HepG2 (cell line): ENCODE measurements at regions not wholly inside any gene's neighbourhood (a gene's known extent, or its start where the extent isn't known, plus 50 kb on each side); places are given as distances from the start of the nearest gene placed in this dataset.

Experiments used
- ATAC-seq: fragments of 200-7000 bp; cut with Tn5 transposase; 3 replicates; pipeline ENCODE4 v1.9.1; 2020; ENCODE audit warnings: mild to moderate bottlenecking, moderate library complexity
- BruUV-seq: library from RNA; stranded (reverse); fragments of 400-500 nt; replicated peaks from 2 replicates; lab custom pipeline; 2021; lab: Mats Ljungman, UMichigan
- CTCF ChIA-PET: fragments of 300-600 bp; formaldehyde crosslinking; extraction: SDS; loops from one replicate; lab custom pipeline; 2021; ENCODE audit warnings: low total read pairs, inconsistent platforms, low intra/inter-chr PET ratio; lab: Yijun Ruan, JAX
- POLR2A ChIA-PET: fragments of 350-600 bp; sonication (Branson Sonifier 250); formaldehyde crosslinking; loops from one replicate; lab custom pipeline; 2020; ENCODE audit warnings: antibody characterized with exemption, inconsistent platforms; lab: Yijun Ruan, JAX
- DNase-seq: peaks from one replicate; pipeline ENCODE4 v3.0.0-alpha.2; 2015; ENCODE audit warnings: low spot score
- FAIRE-seq: peaks from 3 replicates; lab custom pipeline; 2011; peaks lifted over from hg19 to GRCh38; lab: Jason Lieb, UNC
- H2AFZ ChIP-seq: one replicate; pipeline ENCODE4 v1.6.1; 2011; ENCODE audit warnings: low read length, inconsistent platforms
- H3K27ac ChIP-seq: fragments of 300-600 bp; 3 replicates; pipeline ENCODE4 v1.8.0; 2011; ENCODE audit warnings: mixed run types, mild to moderate bottlenecking, mixed read lengths, low read length, inconsistent platforms; ENCODE audit not compliant: insufficient read depth; ENCODE audit errors: extremely low read length
- H3K27me3 ChIP-seq, 2 experiments: fragments of 200-600 bp in 1 of 2; 2 replicates in 1 of 2; 3 replicates in 1 of 2; pipeline versions ENCODE4 v1.6.0 to v1.8.0; 2011; ENCODE audit warnings: low read length in 2 of 2, mild to moderate bottlenecking in 2 of 2, moderate library complexity in 2 of 2, inconsistent platforms in 1 of 2; ENCODE audit not compliant: insufficient read depth in 2 of 2, control insufficient read depth in 1 of 2
- H3K36me3 ChIP-seq, 2 experiments: fragments of 200-600 bp in 1 of 2; replicated peaks in 1 of 2; 2 replicates in 1 of 2; 3 replicates in 1 of 2; pipeline versions ENCODE4 v1.5.1 to v1.8.0; 2011; ENCODE audit warnings: low read length in 2 of 2, inconsistent platforms in 1 of 2; ENCODE audit not compliant: insufficient read depth in 2 of 2, control insufficient read depth in 1 of 2
- H3K4me1 ChIP-seq: 2 replicates; pipeline ENCODE4 v1.5.1; 2012; ENCODE audit warnings: low read length, inconsistent platforms; ENCODE audit not compliant: insufficient read depth
- H3K4me2 ChIP-seq: 2 replicates; pipeline ENCODE4 v1.6.0; 2011; ENCODE audit warnings: low read depth, low read length, inconsistent platforms
- H3K4me3 ChIP-seq, 3 experiments: fragments of 200-600 bp in 1 of 3; sonication (generic), shearing (Covaris generic) in 1 of 3; replicated peaks in 1 of 3; 2 replicates each; pipeline ENCODE4 v1.5.1; 2011 to 2016; ENCODE audit warnings: low read length in 3 of 3, inconsistent platforms in 2 of 3, low read depth in 2 of 3, mild to moderate bottlenecking in 2 of 3, control low read depth in 1 of 3, mixed read lengths in 1 of 3; ENCODE audit not compliant: insufficient read depth in 1 of 3
- H3K79me2 ChIP-seq: one replicate; pipeline ENCODE4 v1.6.1; 2011; ENCODE audit warnings: low read length, inconsistent platforms; ENCODE audit not compliant: insufficient read depth
- H3K9ac ChIP-seq: 2 replicates; pipeline ENCODE4 v1.6.0; 2011; ENCODE audit warnings: mild to moderate bottlenecking, low read depth, low read length, inconsistent platforms; ENCODE audit not compliant: insufficient read depth
- H3K9me3 ChIP-seq: 2 replicates; pipeline ENCODE4 v1.5.1; 2012; ENCODE audit warnings: mild to moderate bottlenecking, low read length
- H4K20me1 ChIP-seq: 2 replicates; pipeline ENCODE4 v1.6.0; 2011; ENCODE audit warnings: inconsistent platforms, mild to moderate bottlenecking, low read length, moderate library complexity; ENCODE audit not compliant: insufficient read depth
- BRF2 ChIP-seq: sonication (generic); formaldehyde crosslinking; IDR thresholded peaks from 2 replicates; pipeline ENCODE4 v1.8.1; 2022; ENCODE audit warnings: mild to moderate bottlenecking, missing genetic modification reagents
- CTCF ChIP-seq: sonication (generic); formaldehyde crosslinking; IDR thresholded peaks from 2 replicates; pipeline ENCODE4 v1.5.0; 2020; ENCODE audit warnings: mild to moderate bottlenecking, missing genetic modification reagents, moderate library complexity
- DMAP1 ChIP-seq: IDR thresholded peaks from 2 replicates; pipeline ENCODE4 v1.6.1; 2016
- ETV6 ChIP-seq: sonication (generic); formaldehyde crosslinking; conservative IDR thresholded peaks from 2 replicates; pipeline ENCODE4 v1.4.0; 2020; ENCODE audit warnings: missing genetic modification reagents
- HOXA7 ChIP-seq: sonication (generic); formaldehyde crosslinking; IDR thresholded peaks from 2 replicates; pipeline ENCODE4 v1.8.1; 2022; ENCODE audit warnings: mild to moderate bottlenecking, missing genetic modification reagents, moderate library complexity
- KLF13 ChIP-seq: sonication (generic); formaldehyde crosslinking; IDR thresholded peaks from 2 replicates; pipeline ENCODE4 v1.4.0; 2020; ENCODE audit warnings: mild to moderate bottlenecking, missing genetic modification reagents
- MATR3 ChIP-seq: sonication (generic); formaldehyde crosslinking; IDR thresholded peaks from 2 replicates; pipeline ENCODE4 v1.4.0; 2020; ENCODE audit warnings: missing genetic modification reagents
- MNT ChIP-seq: fragments of 450-650 bp; IDR thresholded peaks from 2 replicates; pipeline ENCODE4 v1.6.1; 2016
- PCBP1 ChIP-seq: fragments of 200-400 bp; formaldehyde crosslinking; IDR thresholded peaks from 2 replicates; pipeline ENCODE4 v1.6.1; 2017; ENCODE audit warnings: mild to moderate bottlenecking, low read depth, low read length, borderline replicate concordance
- SCMH1 ChIP-seq: sonication (generic); formaldehyde crosslinking; IDR thresholded peaks from 2 replicates; pipeline ENCODE4 v1.9.0; 2021; ENCODE audit warnings: missing genetic modification reagents, mild to moderate bottlenecking, borderline replicate concordance
- ZBTB25 ChIP-seq: IDR thresholded peaks from 2 replicates; pipeline ENCODE4 v1.6.1; 2018; ENCODE audit warnings: missing genetic modification reagents
- ZFX ChIP-seq: sonication (generic); formaldehyde crosslinking; IDR thresholded peaks from 2 replicates; pipeline ENCODE4 v1.4.0; 2020; ENCODE audit warnings: mild to moderate bottlenecking, low read depth, missing genetic modification reagents, moderate library complexity
- ZNF496 ChIP-seq: sonication (generic); formaldehyde crosslinking; IDR thresholded peaks from 2 replicates; pipeline ENCODE4 v1.8.1; 2023; ENCODE audit warnings: mild to moderate bottlenecking, moderate library complexity, missing genetic modification reagents; ENCODE audit not compliant: insufficient replicate concordance
- ZNF549 ChIP-seq: sonication (generic); formaldehyde crosslinking; IDR thresholded peaks from 2 replicates; pipeline ENCODE4 v1.5.0; 2020; ENCODE audit warnings: missing genetic modification reagents
- WGBS: methylation state at CpG from one replicate; pipeline ENCODE4 v1.1.6; 2017; ENCODE audit warnings: low lambda C conversion rate; 5-methylcytosine and 5-hydroxymethylcytosine counted together
- in situ Hi-C: cut with HindIII; loops from 2 replicates; pipeline ENCODE4 v1.10.0; 2017; ENCODE audit warnings: low pct_unique_long_range_greater_than_20kb; ENCODE audit not compliant: extremely low pct_ligation_motif_present
- intact Hi-C: fragments of 100-400 bp; cut with micrococcal nuclease; formaldehyde crosslinking; loops from one replicate; pipeline ENCODE4 v1.10.0; 2022; ENCODE audit not compliant: unreplicated experiment

- no TSS peak for BruUV-seq
- H3K4me2 ChIP-seq = no peak overlapping the region
- ATAC-seq (no peak), DNase-seq (no peak), FAIRE-seq (no peak)
- no peaks in the 10 kb centered on the region for H4K20me1 ChIP-seq
- no peak overlapping the region for H3K4me3 ChIP-seq
- intact Hi-C loops (no loop called here), in situ Hi-C loops (no loop called here)
- H3K4me1 ChIP-seq = no peaks in the 10 kb centered on the region
- no peak overlapping the region for H2AFZ ChIP-seq
- no peak overlapping the region for H3K9ac ChIP-seq
- no peak for TF ChIP-seq KLF13 (CRISPR knock-in tag)
- no peak for TF ChIP-seq HOXA7 (CRISPR knock-in tag)
- TF ChIP-seq ZBTB25 (CRISPR knock-in tag) = no peak
- TF ChIP-seq ZNF549 (CRISPR knock-in tag) = no peak
- TF ChIP-seq ETV6 = no peak
- no peak for TF ChIP-seq ZFX (CRISPR knock-in tag)
- no peak for TF ChIP-seq MNT
- TF ChIP-seq DMAP1 (CRISPR knock-in tag) = no peak
- no peak for TF ChIP-seq PCBP1
- no peak for TF ChIP-seq MATR3
- TF ChIP-seq ZNF496 (CRISPR knock-in tag) = no peak
- TF ChIP-seq BRF2 (CRISPR knock-in tag) = no peak
- no peak for TF ChIP-seq CTCF (CRISPR knock-in tag)
- TF ChIP-seq SCMH1 (CRISPR knock-in tag) = no peak
- no peaks in the 10 kb centered on the region for H3K9me3 ChIP-seq
- H3K79me2 ChIP-seq = no peaks in the 10 kb centered on the region
- WGBS = 42% methylated on average over 1 of the region's 1 CpG
- ChIA-PET CTCF (no interaction called here), POLR2A (no interaction called here)
- H3K27ac ChIP-seq = no peak overlapping the region
- no peaks in the 10 kb centered on the region for H3K27me3 ChIP-seq
- H3K36me3 ChIP-seq = no peaks in the 10 kb centered on the region
These were observed 303.6 kb upstream of the TFPI start for GRCh38 chr2:187857826-187858225.
